Lung microvascular endothelial cell (primary cell): ENCODE measurements at regions not wholly inside any gene's neighbourhood (a gene's known extent, or its start where the extent isn't known, plus 50 kb on each side); places are given as distances from the start of the nearest gene placed in this dataset.

ENCODE experiments used
- DNase-seq, 2 donors: peaks; one replicate each; pipeline versions ENCODE4 v3.0.0 to v3.0.0-alpha.2; 2010; ENCODE audit warnings: low read depth in 2 of 2

DNA sequence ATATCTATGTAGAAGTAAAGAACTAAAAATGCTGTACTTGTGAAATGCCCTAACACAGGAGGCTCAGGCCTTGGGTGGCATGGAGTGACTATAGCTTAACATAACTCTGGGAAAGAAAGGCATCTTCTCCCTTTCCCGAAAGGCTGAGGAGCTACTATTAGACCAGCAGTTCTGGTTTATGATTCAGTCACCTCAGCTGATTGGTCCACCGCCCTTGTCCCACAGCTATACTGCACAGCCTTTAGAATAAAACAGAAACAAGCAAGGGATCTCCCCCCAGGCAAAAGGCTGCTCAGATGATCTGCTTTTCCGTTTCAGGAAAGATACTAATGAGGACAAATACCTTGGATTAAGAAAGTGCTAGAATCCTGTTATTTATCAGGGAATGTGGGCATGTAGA lies 171.3 kb downstream of the SNCA start:
- no peak for DNase-seq

DNA sequence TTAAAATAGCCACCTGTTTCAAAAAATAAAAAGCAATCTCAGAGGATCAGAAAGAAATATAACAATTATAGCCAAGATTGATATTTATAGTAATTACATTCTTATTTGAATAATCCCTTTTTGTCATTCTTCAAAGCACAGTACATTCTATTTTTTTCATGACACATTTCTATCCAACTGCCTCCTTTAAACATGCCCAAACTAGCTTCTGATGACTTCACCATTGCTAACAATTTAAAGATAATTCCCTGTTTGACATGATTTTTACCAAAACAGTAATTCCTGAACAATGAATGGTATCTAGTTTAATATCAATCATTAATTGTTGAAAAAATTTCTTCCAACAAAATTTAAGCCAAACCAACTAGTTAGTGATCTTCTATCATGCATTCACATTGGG lies 172.4 kb downstream of the SNCA start:
- no peak for DNase-seq

DNA sequence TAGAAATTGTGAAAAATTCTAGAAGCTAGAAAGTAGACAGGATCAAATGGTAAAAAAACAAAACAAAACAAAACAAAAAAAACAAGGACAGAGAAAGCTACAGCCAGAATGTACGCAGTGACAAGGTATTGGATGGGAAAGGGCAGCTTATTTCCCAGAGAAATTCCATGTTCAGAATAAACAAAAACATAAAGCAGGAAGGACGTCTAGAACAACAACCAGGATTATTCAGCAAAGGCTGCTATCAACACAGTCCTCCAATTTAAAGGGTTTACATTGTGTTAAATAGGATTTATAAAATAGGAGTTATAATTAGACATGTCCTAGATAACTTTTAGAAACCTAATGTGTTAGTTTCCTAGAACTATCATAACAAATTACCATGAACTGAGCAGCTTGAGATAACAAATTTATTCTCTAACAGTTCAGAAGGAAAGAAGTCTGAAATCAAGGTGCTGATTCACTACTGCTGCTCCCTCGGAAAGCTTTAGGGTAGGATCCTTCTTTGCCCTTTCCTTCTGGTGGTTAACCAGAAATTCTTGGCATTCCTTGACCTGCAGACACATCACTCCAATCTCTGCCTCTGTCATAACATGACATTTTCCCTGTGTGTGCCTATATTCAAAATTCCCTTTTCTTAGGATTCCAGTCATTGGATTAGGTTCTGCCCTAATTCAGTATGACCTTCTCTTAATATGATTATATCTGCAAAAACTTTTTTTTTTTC lies 175.6 kb downstream of the SNCA start:
- peak in 1 of 2 donors; percentile 69 for DNase-seq

DNA sequence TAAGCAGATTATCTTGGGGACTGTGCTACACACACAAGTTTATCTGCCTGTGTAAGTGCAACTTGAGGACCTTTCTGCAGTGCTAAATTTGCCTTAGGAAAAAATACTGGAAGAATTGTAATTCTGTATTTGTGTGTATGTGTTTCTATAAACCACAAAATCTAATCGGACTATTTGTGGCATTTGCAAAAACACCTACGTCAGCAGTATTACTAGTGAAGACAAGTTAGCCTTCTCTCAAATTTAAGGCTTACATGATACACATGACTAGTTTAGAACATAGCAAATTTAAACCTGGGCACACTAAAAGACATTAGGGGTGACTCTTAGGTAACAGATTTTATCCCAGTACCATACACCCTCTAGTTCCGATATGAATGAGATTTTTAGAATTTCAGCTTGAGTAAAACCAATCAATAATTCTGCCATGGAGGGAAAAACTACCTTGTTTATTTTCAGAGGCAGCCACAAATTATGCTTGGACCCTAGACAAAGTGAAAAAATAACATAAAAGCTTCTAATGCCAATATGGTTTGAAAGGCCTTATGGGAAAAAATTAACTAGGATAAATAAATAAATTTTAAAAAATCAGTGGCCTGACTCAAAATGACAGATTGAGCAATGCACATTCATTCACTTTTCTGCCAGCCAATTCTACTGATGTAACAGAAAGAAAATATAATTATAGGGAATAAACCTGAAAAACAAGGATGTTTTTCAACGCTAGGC lies 176.4 kb downstream of the SNCA start:
- DNase-seq: no peak

DNA sequence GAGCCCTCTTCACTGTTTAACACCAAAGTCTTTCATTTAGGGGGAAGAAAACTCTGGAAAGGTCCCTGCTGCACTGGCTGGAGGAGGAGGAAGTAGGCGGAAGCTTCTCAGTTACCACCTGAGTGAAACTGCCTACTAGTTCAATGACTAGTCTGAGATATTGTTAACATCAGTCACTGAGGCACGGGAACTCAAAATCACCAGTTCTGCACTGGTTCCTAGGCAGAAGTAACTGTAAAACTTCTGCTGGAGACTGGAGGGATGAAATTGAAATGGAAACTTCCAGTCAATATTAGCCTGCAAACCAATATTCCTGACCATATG lies 178.3 kb downstream of the SNCA start:
- DNase-seq: no peak

DNA sequence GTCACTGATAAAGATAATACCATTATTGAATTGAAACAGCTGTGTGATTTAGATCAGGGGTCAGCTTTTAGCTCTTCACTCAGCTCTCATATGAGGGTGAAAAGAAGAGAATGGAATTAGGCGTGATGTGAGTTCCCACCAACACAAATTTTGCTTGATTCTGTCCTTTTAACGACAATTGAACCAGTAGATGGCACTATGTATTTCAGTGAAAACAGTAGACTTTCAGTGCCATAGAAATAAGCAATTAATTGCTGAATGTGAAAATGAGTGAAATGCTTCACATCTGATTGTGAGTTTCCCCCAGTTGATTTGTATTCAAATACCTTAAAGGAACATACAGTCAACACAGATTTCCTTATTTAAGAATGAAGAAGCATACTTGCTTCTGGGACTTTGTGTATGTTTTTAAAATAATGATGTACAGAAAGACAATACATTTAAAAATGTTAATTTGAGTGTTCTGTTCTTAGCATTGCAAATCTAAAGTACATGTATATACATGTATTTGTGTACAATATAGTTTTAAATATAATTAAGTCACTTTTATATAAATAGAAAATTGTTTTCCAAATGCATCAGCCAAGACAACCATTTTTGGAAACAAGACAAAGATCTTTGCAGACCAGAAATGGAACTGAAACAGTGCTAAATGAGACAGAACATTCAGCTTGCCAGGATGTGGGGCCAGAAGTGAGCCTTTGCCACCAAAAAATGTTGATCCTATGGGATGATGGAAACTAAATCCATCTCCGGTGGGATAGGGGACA lies 178.8 kb downstream of the SNCA start:
- DNase-seq: peak; percentile 64 to 81

DNA sequence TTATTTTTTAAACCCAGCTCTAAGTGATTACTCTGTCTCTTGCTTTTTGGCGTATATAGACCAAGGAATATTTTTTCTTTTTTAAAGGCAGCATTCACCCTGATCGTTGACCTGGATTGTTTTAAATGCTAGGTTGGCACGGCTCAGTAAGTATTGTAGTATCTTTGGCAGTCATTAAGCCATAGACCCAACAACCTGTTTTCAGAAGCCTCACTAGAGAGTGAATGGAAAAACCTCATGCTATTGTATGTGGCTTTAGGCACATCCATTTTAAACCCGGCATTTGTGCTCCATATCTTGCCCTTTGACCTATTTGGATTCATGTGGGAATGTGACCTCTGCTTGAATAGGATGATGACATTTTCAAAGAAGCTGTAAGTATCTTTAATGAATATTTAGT lies 183.9 kb downstream of the SNCA start:
- DNase-seq: peak in 1 of 2 donors; percentile 91

DNA sequence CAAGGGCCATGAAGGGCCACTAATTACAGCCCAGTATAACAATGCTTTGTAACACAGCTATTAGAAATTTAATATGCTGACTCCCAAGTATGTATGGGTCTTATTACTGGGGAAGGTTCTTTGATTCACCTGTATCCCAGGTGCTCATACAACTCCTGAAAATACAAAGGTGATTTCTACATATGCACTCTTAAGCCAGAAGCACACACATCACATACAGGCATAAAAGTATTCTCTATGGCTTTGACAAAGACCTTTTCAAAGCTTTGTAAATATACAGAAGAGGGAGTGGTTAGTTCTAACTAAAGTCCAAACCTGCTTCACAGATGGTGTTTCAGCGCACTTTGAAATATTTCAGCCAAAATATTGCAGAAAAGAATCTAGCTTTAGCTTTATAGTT lies 191.5 kb downstream of the SNCA start:
- DNase-seq: no peak

DNA sequence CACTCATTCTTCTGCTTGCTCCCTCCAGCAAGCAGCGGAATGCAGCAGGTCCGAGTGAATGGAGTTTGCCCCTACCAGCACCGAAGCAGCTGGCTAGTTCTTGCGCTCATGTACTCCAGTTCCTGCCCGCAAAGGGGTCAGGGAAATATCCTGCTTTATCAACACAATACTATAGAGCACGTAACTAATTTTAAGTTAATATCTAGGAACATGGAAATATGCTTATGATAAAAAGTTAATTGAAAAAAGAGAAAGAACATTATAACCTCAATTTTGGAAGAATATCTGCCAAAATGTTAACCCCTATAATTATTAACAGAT lies 195.6 kb downstream of the SNCA start:
- no peak for DNase-seq

DNA sequence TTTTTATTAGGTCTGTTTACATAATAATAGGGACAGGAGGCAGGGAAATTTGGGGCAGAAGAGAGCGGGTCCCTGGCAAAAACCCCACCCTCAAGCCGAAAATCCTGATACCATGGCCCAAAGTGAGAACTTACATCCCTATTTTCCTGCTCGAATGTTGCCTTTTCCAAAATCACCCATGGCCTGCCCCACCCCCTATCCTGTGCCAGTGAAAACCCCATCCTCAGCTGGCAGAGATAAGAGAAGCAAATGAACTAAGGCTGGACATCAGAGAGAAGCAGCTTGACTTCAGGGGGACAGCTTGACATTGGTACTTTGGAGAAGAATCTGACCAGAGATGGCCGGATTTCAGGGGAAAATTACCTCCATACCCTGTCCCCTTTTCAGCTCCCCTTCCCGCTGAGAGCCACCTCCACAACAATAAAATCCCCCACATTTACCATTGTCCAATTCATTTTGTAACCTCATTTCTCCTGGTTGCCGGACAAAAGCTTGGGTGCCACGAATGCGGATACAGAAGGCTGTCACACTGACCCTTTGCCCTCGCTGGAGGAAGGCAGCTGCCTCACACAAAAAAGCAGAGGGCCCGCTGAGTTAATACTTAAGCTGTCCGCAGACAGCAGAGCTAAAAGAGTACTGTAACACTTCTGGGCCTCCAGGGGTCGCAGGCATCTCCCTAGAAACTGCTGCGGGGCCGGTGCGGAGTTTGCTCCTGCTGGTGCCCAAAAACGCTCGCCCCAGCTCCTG lies 196.2 kb downstream of the SNCA start:
- DNase-seq: peak; percentile 25 to 56

DNA sequence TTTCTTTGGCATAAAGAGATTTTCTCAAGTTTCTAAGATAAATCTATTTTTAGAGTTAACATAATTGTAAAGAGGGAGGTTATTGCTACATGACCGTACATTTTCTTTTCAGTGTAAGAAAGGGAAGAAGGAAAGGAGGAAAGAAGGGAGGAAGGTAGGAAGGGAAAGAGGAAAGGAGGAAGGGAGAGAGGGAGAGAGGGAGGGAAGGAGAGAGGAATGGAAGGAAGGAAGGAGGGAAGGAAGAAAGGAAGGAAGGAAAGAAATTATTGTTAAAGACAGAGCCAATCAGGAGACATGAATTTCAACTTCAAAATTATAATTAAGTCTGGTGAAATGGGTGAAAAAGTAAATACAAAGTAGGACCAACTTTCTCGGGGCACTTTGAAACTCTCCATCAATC lies 197.6 kb downstream of the SNCA start:
- DNase-seq: no peak

DNA sequence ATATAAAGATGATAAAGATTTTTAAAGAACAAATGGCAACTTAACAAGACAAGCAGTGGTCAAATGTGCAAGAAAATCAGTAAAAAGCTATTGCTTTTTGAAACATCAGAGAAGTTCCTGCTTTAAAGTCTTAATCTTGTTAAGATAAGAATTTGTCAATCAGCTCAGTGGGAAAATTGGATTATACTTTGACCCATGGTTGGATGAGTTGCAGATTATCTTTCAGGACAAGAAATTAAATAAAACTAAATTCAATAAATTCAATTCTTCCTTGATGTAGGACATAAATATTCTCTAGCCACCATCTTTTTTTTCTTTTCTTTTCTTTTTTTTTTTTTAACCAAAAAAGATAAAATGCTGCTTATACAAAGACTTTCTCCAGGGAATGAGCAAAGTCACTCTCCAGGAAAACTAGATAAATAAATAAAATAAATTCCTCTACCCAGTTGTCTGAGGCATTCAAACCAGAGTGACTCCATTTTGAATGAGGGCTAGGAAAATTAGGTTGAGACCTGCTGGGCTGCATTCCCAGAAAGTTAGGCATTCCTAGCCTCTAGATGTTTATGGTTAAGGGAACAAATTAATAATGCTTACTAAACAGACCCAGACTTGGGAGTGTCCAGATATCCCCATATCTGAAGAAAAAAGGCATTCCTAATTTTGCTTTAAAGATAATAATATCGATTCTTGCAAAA lies 211.2 kb downstream of the SNCA start:
- no peak for DNase-seq

DNA sequence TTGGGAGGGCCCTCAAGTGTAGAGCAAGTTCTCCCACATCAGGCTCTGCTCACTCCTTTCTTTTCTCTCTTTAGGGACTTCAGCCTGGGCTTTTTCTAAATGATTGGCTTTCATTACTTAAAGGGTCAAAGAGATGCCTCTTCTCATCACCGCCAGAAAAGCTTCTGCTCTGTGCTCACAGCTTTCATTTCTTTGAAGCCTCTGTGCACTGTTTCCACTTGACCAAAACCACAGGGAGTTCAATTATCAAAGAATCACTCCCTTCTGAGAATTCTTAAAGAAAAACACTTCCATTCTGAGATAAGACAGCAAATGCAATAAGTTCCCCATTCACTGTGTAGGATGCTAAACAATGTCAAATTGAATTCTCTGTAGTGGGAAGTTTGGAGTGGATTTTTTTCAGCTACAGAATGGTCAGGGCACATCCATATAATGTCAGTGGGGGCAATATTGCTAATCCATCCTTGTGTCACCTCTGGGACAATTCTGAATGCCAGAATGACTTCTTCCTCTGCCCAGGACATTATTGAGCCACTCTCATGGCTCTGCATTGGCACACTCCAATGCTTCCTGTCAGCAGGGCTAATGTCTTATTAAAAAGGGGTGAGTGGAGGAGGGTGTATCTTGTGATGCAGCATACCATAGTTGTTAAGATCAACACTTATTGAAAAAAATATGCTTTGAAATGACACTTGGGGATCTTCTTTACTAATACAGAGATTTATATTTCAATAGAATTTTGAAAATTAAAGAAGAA lies 217.6 kb downstream of the SNCA start:
- DNase-seq: no peak

DNA sequence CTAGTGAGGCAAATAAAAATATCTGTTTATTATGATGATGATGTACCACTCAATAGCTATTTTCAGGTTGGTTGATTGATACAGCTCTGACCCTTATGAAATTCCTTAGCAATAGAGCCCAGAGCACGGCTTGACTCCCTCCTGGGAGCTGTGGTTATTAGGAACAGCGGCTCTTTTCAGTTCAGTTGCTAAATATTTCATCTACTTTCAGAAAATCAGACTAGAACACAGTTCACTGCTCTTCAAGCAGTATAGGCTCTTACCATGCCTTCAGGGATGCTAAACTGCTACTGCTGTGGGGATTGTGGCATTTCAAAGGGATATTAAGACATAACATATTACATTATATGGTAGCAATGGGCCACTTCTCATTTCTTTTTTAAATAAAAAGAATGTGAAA lies 218.8 kb downstream of the SNCA start:
- DNase-seq: no peak

DNA sequence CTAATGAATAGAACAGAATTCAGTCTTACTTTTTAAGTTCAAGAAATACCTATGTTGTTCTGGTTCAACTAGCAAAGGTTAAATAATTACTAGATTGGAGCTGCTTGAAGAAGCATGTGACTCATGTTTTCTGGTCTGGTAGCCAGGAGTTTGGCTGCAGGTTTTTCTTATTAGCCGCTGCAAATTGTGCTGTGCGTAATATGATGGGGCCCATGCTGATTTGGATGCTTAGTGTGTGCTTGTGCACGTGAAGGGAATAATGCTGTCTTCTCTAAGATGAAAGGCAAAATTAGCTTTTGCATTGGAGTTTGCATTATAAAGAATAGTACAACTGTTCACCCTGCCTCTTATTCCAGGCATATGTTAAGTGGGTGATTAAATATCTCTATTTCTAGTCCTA lies 219.6 kb downstream of the SNCA start:
- no peak for DNase-seq

DNA sequence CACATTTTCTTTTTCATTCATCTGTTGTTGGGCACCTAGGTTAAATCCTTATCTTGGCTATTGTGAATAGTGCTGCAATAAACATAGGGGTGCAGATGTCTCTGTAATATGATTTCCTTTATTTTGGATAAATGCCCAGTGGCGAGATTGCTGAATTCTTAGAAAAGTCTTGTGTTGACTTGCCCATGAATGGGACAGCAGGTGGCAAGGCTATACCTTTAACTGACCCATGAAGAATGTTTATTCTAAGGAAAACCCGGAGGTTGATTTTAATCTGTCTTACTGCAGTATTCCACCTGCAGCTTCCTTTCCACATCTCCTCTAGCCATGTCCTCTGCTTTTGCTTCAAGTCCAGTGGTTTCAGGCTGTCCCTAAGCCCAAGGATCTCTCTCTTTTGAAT lies 220.6 kb downstream of the SNCA start:
- DNase-seq: no peak

DNA sequence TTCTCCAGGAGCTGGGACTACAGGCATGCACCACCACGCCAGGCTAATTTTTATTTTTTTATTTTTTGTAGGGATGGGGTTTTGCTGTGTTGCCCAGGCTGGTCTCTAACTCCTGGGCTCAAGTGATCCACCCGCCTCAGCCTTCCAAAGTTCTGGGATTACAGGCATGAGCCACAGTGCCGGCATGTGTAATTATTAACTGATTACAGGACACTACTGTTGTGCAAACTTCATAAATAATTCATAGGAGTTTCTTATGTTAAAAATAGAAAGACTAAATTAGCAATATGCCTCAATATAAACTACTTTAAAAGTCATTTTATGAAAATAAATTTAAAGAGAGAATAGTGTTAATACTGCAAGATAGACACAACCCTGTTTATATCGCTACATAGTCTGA lies 221.9 kb downstream of the SNCA start:
- DNase-seq: no peak

DNA sequence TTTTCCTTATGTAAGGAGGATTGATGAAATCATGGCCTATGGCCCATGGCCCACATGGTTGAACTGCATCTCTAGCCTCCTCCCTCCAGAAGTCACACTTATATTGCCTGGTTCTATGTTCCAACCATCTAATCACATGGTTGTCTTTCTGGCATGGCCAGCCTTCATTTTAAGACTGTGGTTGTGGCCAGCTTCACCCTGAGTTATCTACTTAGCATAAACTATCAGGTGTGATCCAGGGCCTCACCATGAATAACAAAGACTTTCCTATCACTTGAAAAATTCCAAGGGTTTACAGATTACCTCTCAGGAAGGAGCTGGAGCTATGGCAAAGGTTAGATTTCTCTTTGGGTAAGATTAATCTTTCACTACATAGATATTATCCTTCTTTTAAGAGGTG lies 222.8 kb downstream of the SNCA start:
- no peak for DNase-seq

DNA sequence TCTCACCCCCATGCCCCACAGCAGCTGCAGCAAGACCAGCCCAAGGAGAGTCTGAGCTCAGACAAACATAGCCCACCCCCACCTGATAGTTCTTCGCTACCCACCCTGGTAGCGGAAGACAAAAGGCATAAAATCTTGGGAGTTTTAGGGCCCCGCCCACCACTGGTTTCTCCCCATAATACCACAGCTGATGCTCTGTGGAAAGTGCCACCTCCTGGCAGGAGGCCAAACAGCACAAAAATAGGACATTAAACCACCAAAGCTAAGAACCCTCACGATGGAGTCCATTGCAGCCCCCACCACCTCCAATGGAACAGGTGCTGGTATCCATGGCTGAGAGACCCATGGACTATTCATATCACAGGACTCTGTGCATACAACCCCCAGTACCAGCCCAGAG lies 226.7 kb downstream of the SNCA start:
- no peak for DNase-seq

DNA sequence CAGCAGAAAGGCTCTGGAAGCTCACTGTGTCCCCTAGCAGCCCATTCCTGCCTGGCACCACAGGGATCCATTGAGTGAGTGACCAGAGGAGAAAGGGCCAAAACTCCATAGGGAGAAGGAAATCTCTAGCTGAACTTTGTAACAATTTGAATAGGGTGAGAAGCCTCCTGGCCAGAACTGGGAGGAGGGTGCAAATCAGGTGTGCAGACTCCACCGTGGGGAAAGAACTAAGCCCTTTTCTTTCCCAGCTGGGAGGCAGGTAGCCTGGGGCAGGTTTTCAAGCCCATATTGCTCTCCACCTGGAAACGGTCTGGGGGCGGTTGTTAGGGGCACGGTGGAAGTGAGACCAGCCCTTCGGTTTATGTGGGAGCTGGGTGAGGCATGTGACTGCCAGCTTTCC lies 227.2 kb downstream of the SNCA start:
- DNase-seq: no peak

DNA sequence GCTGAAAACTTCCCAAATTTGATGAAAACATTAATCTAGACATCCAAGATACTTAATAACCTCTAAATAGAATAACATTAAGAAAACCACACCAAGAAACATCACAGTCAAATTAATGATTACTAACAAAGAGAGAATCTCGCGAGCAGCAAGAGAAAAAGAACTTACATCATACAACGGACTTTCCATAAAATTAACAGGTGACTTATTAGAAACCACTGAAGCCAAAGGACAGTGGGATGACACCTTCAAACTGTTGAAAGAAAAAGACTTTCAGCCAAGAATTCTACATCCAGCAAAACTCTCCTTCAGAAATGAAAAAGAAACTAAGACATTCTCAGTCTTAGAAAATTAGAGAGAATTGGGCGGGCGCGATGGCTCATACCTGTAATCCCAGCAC lies 232.0 kb downstream of the SNCA start:
- DNase-seq: no peak
